Glutamatergic neuron (in vitro differentiated cells): ENCODE measurements at regions not wholly inside any gene's neighbourhood (a gene's known extent, or its start where the extent isn't known, plus 50 kb on each side); places are given as distances from the start of the nearest gene placed in this dataset.

Source experiments
- DNase-seq: peaks from one replicate; pipeline ENCODE4 v3.0.0; 2022
- H3K27ac Mint-ChIP-seq: one replicate; pipeline ENCODE4 v1.8.0; 2020; ENCODE audit warnings: mild to moderate bottlenecking, mixed read lengths, inconsistent platforms; ENCODE audit not compliant: unreplicated experiment
- H3K27me3 Mint-ChIP-seq: one replicate; pipeline ENCODE4 v1.8.0; 2020; ENCODE audit warnings: mild to moderate bottlenecking, moderate library complexity, mixed read lengths, inconsistent platforms; ENCODE audit not compliant: unreplicated experiment
- H3K36me3 Mint-ChIP-seq: one replicate; pipeline ENCODE4 v1.8.0; 2020; ENCODE audit warnings: mild to moderate bottlenecking, mixed read lengths, inconsistent platforms; ENCODE audit not compliant: unreplicated experiment
- H3K4me1 Mint-ChIP-seq: one replicate; pipeline ENCODE4 v1.8.0; 2020; ENCODE audit warnings: mild to moderate bottlenecking, low read depth, mixed read lengths, inconsistent platforms; ENCODE audit not compliant: unreplicated experiment
- H3K4me3 Mint-ChIP-seq: one replicate; pipeline ENCODE4 v1.8.0; 2020; ENCODE audit warnings: mild to moderate bottlenecking, mixed read lengths, inconsistent platforms; ENCODE audit not compliant: unreplicated experiment
- H3K9me3 Mint-ChIP-seq: one replicate; pipeline ENCODE4 v1.8.0; 2020; ENCODE audit warnings: mild to moderate bottlenecking, moderate library complexity, mixed read lengths, inconsistent platforms; ENCODE audit not compliant: unreplicated experiment
- CTCF ChIP-seq: fragments of 200-600 bp; sonication (generic); IDR thresholded peaks from one replicate; pipeline ENCODE4 v1.5.0; 2021; ENCODE audit not compliant: partially characterized antibody, unreplicated experiment

- Mint-ChIP-seq H3K27ac (no peak overlapping the region), H3K4me3 (no peak overlapping the region), H3K27me3 (peaks cover 2% of the 10 kb centered on the region), H3K4me1 (no peaks in the 10 kb centered on the region), H3K36me3 (no peaks in the 10 kb centered on the region), H3K9me3 (peaks cover 10% of the 10 kb centered on the region)
- DNase-seq, result no peak
- no peak for TF ChIP-seq CTCF
These were observed 257.2 kb downstream of the NPHP4 start for GRCh38 chr1:5734996-5735395.

- no peaks in the 10 kb centered on the region for H3K4me1 Mint-ChIP-seq
- no peak for TF ChIP-seq CTCF
- H3K27ac Mint-ChIP-seq, result no peak overlapping the region
- no peak overlapping the region for H3K4me3 Mint-ChIP-seq
- H3K27me3 Mint-ChIP-seq, result peaks cover 2% of the 10 kb centered on the region
- H3K36me3 Mint-ChIP-seq, result no peaks in the 10 kb centered on the region
- DNase-seq, result no peak
- peaks cover 6% of the 10 kb centered on the region for H3K9me3 Mint-ChIP-seq
These were observed 257.8 kb downstream of the NPHP4 start for GRCh38 chr1:5734414-5734813.

GRCh38 chr1:5733596-5733995 is 258.6 kb downstream of the NPHP4 start:
- H3K27ac Mint-ChIP-seq, result no peak overlapping the region
- peaks cover 2% of the 10 kb centered on the region for H3K27me3 Mint-ChIP-seq
- no peak for DNase-seq

GRCh38 chr1:5731110-5731423 is 261.2 kb downstream of the NPHP4 start:
- Mint-ChIP-seq H3K9me3 (peaks cover 4% of the 10 kb centered on the region), H3K4me1 (no peaks in the 10 kb centered on the region), H3K4me3 (no peak overlapping the region), H3K27ac (no peak overlapping the region), H3K36me3 (no peaks in the 10 kb centered on the region), H3K27me3 (no peaks in the 10 kb centered on the region)
- DNase-seq, result no peak
- no peak for TF ChIP-seq CTCF

More at GRCh38 chr1:5733596-5733995, 258.6 kb downstream of the NPHP4 start:
- no peak for TF ChIP-seq CTCF
- no peaks in the 10 kb centered on the region for H3K4me1 Mint-ChIP-seq
- H3K36me3 Mint-ChIP-seq, result no peaks in the 10 kb centered on the region
- H3K9me3 Mint-ChIP-seq, result peaks cover 6% of the 10 kb centered on the region
- H3K4me3 Mint-ChIP-seq, result no peak overlapping the region

GRCh38 chr1:5730272-5731109 is 261.7 kb downstream of the NPHP4 start:
- Mint-ChIP-seq H3K36me3 (no peaks in the 10 kb centered on the region), H3K4me1 (no peaks in the 10 kb centered on the region), H3K27ac (no peak overlapping the region), H3K27me3 (no peaks in the 10 kb centered on the region), H3K4me3 (no peak overlapping the region), H3K9me3 (peaks cover 4% of the 10 kb centered on the region)
- TF ChIP-seq CTCF, result no peak
- no peak for DNase-seq
